Uterus (tissue), 3 donors: ENCODE measurements at regions not wholly inside any gene's neighbourhood (a gene's known extent, or its start where the extent isn't known, plus 50 kb on each side); places are given as distances from the start of the nearest gene placed in this dataset.

Experiments used
- DNase-seq, 2 donors: peaks; one replicate each; pipeline ENCODE4 v3.0.0-alpha.2; 2019 to 2020
- H3K27ac ChIP-seq, 2 donors: fragments of 200-600 bp; sonication (generic); 1 replicate in 1 of 2; 2 replicates in 1 of 2; pipeline ENCODE4 v1.5.1; 2016 to 2018
- H3K27me3 ChIP-seq, 2 donors: fragments of 200-600 bp; sonication (generic); one replicate each; pipeline ENCODE4 v1.5.1; 2018 to 2019; ENCODE audit warnings: control low read depth in 1 of 2
- H3K36me3 ChIP-seq, 2 donors: fragments of 200-600 bp; sonication (generic); one replicate each; pipeline ENCODE4 v1.5.1; 2019; ENCODE audit warnings: control low read depth in 1 of 2
- H3K4me1 ChIP-seq, 2 donors: fragments of 200-600 bp; sonication (generic); one replicate each; pipeline ENCODE4 v1.5.1; 2018 to 2019; ENCODE audit warnings: control low read depth in 1 of 2
- H3K4me3 ChIP-seq, 2 donors: fragments of 200-600 bp; sonication (generic); 1 replicate in 1 of 2; 2 replicates in 1 of 2; pipeline ENCODE4 v1.5.1; 2018 to 2019; ENCODE audit warnings: mild to moderate bottlenecking in 1 of 2
- H3K9me3 ChIP-seq, 2 donors: fragments of 200-600 bp; sonication (generic); one replicate each; pipeline ENCODE4 v1.5.1; 2019; ENCODE audit warnings: control low read depth in 1 of 2
- POLR2A ChIP-seq, 2 donors: fragments of 450-650 bp; IDR thresholded peaks; one replicate each; pipeline ENCODE4 v1.6.1; 2016; ENCODE audit warnings: antibody characterized with exemption in 2 of 2, mild to moderate bottlenecking in 1 of 2, moderate library complexity in 1 of 2
- intact Hi-C: fragments of 100-400 bp; cut with DNase I; formaldehyde crosslinking; loops from one replicate; pipeline ENCODE4 v1.15.1; 2023; ENCODE audit warnings: low total_unique reads
- TF ChIP-seq, protein P1 (sequence below), 4 experiments: fragments of 200-600 bp in 2 of 4; fragments of 450-650 bp in 2 of 4; sonication (generic) in 2 of 4; IDR thresholded peaks; one replicate each; pipeline ENCODE4 v1.5.1; 2016 to 2019; ENCODE audit warnings: antibody characterized with exemption in 4 of 4, mild to moderate bottlenecking in 2 of 4, moderate library complexity in 1 of 4
- donor health status: DM: yes; HTN: yes; CAD: no.

DNA sequence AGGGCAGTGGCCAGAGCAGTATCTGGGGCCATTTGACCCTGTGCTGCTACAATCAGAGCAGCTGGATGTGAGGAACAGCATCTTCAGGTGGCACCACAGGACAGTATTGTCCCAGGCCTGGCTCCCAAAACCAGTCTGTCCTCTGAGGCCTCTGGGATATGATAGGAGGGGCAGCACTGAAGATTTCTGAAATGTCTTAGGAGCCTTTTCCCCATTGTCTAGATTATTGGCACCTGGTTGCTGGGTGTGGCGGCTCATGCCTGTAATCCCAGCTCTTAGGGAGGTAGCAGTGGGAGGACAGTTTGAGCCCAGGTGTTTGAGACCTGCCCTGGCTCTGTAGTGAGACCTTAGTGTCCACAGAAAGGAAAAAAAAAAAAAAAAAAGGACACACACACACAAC, 137.6 kb upstream of the FOXN2 start:
- H3K27me3 ChIP-seq, result no peaks in the 10 kb centered on the region
- H3K4me1 ChIP-seq, result no peaks in the 10 kb centered on the region
- no peaks in the 10 kb centered on the region for H3K36me3 ChIP-seq
- no peak for DNase-seq
- intact Hi-C loops, result no loop called here
- H3K9me3 ChIP-seq, result no peaks in the 10 kb centered on the region
- H3K27ac ChIP-seq, result no peak overlapping the region
- no peak overlapping the region for H3K4me3 ChIP-seq
- TF ChIP-seq, protein P1, sequence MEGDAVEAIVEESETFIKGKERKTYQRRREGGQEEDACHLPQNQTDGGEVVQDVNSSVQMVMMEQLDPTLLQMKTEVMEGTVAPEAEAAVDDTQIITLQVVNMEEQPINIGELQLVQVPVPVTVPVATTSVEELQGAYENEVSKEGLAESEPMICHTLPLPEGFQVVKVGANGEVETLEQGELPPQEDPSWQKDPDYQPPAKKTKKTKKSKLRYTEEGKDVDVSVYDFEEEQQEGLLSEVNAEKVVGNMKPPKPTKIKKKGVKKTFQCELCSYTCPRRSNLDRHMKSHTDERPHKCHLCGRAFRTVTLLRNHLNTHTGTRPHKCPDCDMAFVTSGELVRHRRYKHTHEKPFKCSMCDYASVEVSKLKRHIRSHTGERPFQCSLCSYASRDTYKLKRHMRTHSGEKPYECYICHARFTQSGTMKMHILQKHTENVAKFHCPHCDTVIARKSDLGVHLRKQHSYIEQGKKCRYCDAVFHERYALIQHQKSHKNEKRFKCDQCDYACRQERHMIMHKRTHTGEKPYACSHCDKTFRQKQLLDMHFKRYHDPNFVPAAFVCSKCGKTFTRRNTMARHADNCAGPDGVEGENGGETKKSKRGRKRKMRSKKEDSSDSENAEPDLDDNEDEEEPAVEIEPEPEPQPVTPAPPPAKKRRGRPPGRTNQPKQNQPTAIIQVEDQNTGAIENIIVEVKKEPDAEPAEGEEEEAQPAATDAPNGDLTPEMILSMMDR (IDR thresholded peaks at IDR 0.05), result no peak
- TF ChIP-seq POLR2A (IDR thresholded peaks at IDR 0.05), result no peak

DNA sequence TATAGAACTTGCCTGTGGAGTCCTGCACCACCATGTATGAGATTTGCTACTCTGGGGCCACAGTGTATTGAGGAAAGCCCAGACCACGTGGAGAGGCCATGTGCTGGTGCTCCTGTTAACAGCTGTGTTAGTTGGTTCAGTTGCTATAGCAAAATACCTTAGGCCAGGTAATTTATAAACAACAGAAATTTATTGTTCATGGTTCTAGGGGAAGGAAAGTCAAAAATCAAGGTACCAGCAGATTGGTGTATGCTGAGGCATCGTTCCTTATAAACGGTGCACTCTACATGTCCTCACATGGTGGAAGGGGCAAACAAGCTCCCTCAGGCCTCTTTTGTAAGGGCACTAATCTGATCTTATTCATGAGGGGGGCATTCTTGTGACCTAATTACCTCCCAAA, 135.9 kb upstream of the FOXN2 start:
- Histone ChIP-seq H3K27me3 (no peaks in the 10 kb centered on the region), H3K4me1 (no peaks in the 10 kb centered on the region), H3K9me3 (no peaks in the 10 kb centered on the region), H3K4me3 (no peak overlapping the region), H3K36me3 (no peaks in the 10 kb centered on the region), H3K27ac (no peak overlapping the region)
- no peak for DNase-seq
- TF ChIP-seq, protein P1 (IDR thresholded peaks at IDR 0.05), result no peak
- no peak for TF ChIP-seq POLR2A (IDR thresholded peaks at IDR 0.05)
- intact Hi-C loops, result no loop called here

- no peak for DNase-seq
- Histone ChIP-seq H3K27ac (no peak overlapping the region), H3K4me1 (no peaks in the 10 kb centered on the region), H3K27me3 (no peaks in the 10 kb centered on the region), H3K36me3 (no peaks in the 10 kb centered on the region), H3K9me3 (no peaks in the 10 kb centered on the region), H3K4me3 (no peak overlapping the region)
- TF ChIP-seq POLR2A (IDR thresholded peaks at IDR 0.05), result no peak
- TF ChIP-seq, protein P1 (IDR thresholded peaks at IDR 0.05), result no peak
- intact Hi-C loops, result no loop called here
These were observed 133.9 kb upstream of the FOXN2 start for GRCh38 chr2:48180557-48180956.

- Histone ChIP-seq H3K4me1 (no peaks in the 10 kb centered on the region), H3K36me3 (no peaks in the 10 kb centered on the region), H3K9me3 (no peaks in the 10 kb centered on the region), H3K27me3 (no peaks in the 10 kb centered on the region), H3K4me3 (no peak overlapping the region), H3K27ac (no peak overlapping the region)
- intact Hi-C loops, result no loop called here
- no peak for DNase-seq
- TF ChIP-seq, protein P1 (IDR thresholded peaks at IDR 0.05), result no peak
- no peak for TF ChIP-seq POLR2A (IDR thresholded peaks at IDR 0.05)
These were observed 131.2 kb upstream of the FOXN2 start for GRCh38 chr2:48183276-48183675.

- no peak for DNase-seq
- H3K9me3 ChIP-seq, result no peaks in the 10 kb centered on the region
- no peaks in the 10 kb centered on the region for H3K27me3 ChIP-seq
- H3K36me3 ChIP-seq, result no peaks in the 10 kb centered on the region
- no peaks in the 10 kb centered on the region for H3K4me1 ChIP-seq
- no peak overlapping the region for H3K27ac ChIP-seq
- H3K4me3 ChIP-seq, result no peak overlapping the region
- TF ChIP-seq, protein P1 (IDR thresholded peaks at IDR 0.05), result no peak
- no peak for TF ChIP-seq POLR2A (IDR thresholded peaks at IDR 0.05)
- intact Hi-C loops, result no loop called here
These were observed 130.5 kb upstream of the FOXN2 start for GRCh38 chr2:48183991-48184390.
